ENCODE measurements at regions not wholly inside any gene's neighbourhood (a gene's known extent, or its start where the extent isn't known, plus 50 kb on each side); places are given as distances from the start of the nearest gene placed in this dataset.
"Not testable (repeated sequence)": the region's sequence is repeated elsewhere in the genome, so short reads cannot be mapped to it uniquely, and the experiment has no call there.

GRCh38 chr6:149236589-149236988 lies 80.9 kb upstream of the TAB2 start:
- DNase-seq (ENCODE audit: low spot score) = no peak

- DNase-seq (ENCODE audit: low spot score) = no peak
Observed at GRCh38 chr6:149237464-149237863, 80.0 kb upstream of the TAB2 start.

DNA sequence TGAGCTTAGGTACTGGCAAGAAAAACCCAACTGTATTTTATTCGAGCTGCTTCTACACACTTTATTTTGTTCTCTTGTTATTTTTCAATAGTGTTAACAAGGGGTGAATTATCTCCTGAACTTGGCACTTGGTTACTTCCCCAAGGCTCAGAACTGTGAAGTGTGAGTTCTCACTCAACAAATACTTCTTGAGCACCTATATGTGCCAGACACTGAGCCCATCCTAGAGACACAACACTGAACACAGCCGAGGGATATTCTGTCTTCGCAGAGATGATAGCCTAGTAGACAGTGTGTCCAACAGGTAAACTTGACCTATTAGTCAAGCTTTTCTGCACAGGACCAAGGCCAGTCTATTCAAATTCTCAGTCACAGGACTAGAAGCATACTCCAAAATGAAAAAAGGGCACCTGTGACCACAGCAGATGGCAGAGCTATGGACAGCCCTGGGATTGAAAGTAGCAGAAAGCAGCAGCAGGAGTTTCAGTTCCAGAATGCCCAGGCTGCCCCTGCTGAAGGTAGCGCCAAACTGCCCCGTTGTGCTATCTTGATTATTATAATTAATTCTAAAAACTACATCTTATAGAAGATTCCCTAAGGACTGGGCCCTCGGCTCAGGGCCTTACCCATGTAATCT lies 77.8 kb upstream of the TAB2 start:
- DNase-seq (ENCODE audit: low spot score) = no peak

GRCh38 chr6:149242883-149243282 lies 74.6 kb upstream of the TAB2 start:
- no peak for DNase-seq (ENCODE audit: low spot score)

DNA sequence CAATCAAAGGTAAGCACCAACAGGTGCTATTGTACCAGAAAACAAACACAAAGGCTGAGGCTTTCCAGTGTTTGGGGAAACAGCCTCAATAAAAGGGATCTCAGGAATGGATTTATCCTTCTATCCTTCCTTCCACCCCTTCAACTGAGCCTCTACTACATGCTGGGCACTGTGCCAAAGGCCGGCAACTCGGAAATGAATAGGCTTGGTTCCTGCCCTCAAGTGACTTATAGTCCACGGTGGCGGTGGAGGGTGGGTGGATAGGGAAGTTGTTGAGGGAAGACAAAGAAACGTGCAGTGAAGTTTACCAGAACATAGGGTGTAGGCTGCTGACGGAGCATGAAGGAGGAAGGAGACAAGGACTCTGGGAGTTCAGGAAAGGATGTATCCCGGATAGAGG lies 73.4 kb upstream of the TAB2 start:
- no peak for DNase-seq (ENCODE audit: low spot score)

DNA sequence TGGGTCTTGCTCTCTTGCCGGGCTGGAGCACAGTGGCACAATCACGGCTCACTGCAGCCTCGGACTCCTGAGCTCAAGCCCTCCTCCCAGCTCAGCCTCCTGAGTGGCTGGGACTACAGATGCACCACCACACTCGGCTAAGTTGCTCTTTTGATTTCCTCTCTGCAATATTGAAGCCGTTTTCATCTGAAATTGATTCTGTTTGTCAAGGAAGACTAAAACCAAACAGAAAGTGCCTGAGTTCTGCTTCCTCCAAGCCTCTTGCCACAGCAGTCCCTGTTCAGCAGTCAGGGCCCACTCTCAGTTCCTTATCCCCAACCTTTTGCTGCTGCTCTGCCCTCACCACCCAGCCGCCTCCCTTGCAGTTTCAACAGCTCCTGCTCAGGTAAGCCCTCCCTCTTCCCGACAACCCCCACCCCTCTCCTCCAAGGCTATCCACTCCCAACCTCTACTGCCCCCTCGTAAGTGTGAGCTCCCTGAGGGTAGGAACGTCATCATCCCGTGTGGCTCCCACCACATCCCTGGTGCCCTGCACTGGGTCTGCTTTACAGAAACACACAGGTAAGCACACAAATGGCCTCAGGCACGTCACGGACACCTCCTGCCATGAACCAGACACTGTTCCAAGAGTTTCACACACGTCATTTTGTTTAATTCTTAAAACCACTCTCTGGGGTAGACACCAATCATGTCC lies 70.7 kb upstream of the TAB2 start:
- DNase-seq (ENCODE audit: low spot score) = no peak

GRCh38 chr6:149247385-149247763 lies 70.1 kb upstream of the TAB2 start:
- no peak for DNase-seq (ENCODE audit: low spot score)

DNA sequence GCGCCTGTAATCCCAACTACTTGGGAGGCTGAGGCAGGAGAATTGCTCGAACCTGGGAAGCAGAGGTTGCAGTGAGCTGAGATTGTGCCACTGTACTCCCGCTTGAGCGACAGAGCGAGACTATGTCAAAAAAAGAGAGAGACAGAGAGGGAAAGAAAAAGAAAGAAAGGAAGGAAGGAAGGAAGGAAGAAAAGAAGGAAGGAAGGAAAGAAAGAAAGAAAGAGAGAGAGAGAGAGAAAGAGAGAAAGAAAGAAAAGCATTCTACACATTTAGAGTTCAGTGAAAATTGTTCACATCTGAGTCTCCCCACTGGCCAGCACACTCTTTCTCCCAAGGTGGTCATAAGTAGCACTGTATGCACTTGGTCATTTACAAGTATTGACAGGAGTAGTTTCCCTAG lies 69.2 kb upstream of the TAB2 start:
- not testable (repeated sequence) for DNase-seq (ENCODE audit: low spot score)

DNA sequence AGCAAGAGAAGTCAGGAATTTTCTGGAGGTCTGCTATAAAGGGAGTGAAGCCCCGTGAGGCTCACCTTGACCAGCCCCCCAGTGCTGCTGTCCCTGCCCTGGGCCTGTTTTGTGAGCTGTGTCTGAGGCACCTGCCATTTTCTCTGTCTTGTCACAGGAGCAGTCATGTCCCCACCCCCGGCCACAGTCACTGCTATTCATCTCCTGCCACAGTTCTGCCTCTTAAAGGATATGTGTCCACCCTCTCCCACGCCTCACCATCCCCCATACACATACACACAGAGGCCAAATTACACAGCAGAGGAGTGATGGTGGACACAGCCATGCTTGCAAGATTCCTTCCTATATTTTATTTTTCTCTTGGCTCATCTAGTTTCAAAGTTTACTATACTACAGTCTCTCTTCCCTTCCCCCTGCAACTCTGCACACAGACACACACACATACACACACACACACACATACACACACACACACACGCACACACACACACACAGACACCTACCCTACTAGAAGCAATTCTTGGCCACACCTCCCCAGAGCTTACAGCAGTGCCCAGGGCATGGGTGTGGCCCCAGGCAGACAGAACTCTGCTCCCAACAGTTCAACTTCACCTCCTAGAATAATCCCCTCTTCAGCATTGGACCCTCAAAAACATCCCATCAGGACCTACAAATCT lies 68.7 kb upstream of the TAB2 start:
- no peak for DNase-seq (ENCODE audit: low spot score)

- DNase-seq (ENCODE audit: low spot score) = no peak
Observed at GRCh38 chr6:149249370-149250357, 67.8 kb upstream of the TAB2 start.

DNA sequence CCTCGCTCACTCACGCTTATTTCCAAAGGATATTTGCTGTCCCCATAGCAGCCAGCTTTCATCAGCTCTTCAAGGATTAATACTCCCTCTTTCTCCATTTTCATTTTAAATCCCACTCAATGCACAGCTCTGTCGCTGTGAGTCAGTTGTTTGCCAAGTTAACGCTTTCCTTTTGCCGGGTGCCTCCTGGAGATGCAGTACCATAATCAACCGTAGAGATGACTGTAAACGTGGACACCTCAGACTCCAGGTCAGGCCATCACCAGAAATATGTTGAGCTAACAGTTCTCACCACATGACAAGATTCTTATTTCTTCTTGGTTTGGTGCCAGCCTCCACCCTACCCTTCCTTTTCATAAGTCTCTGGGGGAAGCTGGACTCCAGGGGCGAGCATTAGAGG lies 66.6 kb upstream of the TAB2 start:
- no peak for DNase-seq (ENCODE audit: low spot score)

DNA sequence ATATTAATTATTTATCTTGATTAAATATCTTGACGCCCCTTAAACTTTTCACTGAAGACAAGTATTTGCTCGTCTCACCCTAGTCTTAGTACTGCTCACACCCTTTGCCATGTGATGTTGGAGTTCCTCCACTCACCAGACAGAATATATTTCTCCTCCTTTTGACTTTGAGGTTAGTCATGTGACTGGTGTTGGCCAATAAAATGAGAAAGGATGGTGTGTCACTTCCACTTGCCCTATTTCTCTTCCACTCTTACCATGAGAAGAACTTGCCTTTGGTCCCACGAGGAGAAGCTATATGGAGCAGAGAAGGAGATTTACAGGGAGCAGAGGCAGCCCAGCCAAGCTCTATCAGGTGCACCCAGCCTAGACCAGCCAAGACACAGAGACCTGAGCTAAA lies 64.9 kb upstream of the TAB2 start:
- DNase-seq (ENCODE audit: low spot score) = no peak

DNA sequence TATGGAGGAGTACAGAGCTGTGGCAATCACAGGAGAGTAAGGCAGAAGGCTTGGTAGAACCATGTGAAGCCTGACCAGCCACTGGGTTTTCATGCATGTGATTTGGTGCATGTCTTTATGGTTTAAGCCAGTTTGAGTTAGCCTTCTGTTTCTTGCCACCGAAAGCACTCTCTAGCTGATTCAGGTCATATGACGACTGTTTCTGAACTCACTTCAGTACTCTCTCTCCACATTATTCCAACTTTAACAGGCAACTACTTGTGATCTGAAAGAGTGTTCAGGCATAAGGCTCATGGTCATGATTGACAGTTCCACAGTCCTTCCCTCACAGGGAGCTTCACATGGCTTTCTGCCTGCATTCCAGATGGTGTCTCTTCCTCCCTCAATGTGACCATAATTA lies 63.3 kb upstream of the TAB2 start:
- no peak for DNase-seq (ENCODE audit: low spot score)

- no peak for DNase-seq (ENCODE audit: low spot score)
Observed at GRCh38 chr6:149259753-149260152, 57.8 kb upstream of the TAB2 start.

- no peak for DNase-seq (ENCODE audit: low spot score)
Observed at GRCh38 chr6:149260214-149260874, 57.2 kb upstream of the TAB2 start.

DNA sequence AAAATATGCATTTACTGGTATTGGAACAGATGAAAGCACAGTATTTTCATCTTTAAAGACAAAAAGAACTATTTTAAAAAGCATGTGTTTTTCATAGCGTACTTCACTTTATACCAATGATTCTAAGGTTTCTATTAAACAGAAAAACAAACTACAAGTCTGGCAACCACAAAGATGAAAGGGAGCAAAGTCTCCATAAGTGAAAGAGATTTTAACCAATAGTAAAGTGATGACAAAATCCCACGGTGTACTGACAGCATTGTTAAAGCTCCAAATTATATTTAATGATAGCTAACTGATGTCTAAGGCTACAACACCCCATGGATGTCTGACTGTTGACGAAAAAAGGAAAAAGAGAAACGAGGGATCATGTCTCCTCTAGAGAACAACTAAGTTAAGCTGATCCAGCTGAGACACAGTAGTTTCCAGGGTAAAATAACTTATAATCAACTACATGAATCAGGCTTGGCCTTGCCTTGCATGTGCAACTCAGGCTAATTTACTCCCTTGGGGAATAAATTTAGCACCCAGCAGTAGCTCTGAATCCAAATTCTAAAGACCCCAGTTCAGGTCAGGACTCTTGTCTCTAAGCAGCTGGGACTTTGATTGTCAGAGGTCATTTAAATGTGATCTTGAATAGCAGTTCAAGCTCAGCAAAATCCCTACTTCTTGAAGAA lies 56.0 kb upstream of the TAB2 start:
- DNase-seq (ENCODE audit: low spot score) = no peak

DNA sequence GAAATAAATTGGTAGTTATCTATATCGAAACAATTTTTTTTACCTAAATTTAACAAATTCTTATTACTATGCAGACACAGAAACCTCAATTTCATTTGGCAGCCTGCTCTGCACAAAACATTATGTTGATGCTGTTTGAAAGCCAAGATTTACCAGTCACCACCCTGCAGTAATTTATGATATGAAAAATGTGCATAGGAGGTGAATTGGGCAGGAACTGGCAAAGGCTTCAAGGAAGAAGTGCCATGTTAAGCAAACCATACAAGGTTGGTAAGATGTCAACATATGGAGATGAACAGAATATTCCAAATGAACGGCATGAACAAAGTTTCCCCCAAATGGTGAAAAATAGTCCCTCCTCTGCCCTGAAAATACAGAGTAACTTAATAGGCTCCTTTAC lies 54.2 kb upstream of the TAB2 start:
- no peak for DNase-seq (ENCODE audit: low spot score)

DNA sequence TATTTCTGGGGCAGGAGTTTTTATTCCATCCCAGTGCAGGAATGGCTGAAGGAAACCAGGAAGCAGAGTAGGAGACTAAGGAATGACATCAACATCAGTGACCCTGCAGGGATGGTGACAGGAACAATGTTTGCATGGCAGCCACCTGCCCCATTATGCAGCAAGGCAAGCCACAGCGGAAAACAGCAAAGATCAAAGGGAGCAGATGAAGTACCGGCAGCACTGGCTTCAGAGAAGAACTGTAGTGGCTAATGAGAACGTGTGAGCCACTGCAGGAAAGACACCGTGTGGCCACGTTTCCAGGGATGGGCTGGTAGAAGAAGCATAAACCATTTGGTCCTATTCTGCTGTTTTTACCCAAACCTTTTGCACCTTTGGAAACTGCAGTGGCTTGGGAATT lies 52.9 kb upstream of the TAB2 start:
- no peak for DNase-seq (ENCODE audit: low spot score)

DNA sequence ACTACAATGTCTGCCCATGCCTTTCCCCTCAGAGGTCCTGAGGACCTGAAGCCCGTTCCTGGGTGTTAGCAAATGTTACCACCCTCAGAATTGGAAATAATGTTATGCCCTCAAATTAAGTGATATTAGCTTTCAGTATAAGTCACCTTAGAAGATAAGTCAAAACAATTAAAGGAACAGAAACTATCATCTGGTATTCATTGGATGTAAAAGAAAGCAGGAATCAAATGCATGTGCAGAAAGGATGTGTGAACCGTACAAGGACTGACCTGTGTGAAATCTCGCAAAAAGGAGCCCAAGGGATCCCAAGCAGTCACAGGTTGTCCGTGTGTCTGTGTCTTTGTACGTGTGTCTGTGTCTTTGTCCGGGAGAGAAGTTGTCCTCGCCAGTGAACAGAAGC lies 51.6 kb upstream of the TAB2 start:
- DNase-seq (ENCODE audit: low spot score) = no peak

GRCh38 chr6:149266659-149267058 lies 50.9 kb upstream of the TAB2 start:
- no peak for DNase-seq (ENCODE audit: low spot score)

GRCh38 chr6:149267072-149267471 lies 50.4 kb upstream of the TAB2 start:
- DNase-seq (ENCODE audit: low spot score) = no peak

Measured in HT-29 (cell line).